Type B pancreatic cell (in vitro differentiated cells): ENCODE measurements at regions not wholly inside any gene's neighbourhood (a gene's known extent, or its start where the extent isn't known, plus 50 kb on each side); places are given as distances from the start of the nearest gene placed in this dataset.

Experiments
- DNase-seq: peaks from one replicate; pipeline ENCODE4 v3.0.0; 2021; ENCODE audit warnings: mixed read lengths; ENCODE audit not compliant: unreplicated experiment; ENCODE audit errors: extremely low spot score
- H3K27ac Mint-ChIP-seq: 2 replicates; pipeline ENCODE4 v1.8.0; 2021; ENCODE audit warnings: mild to moderate bottlenecking, mixed read lengths
- H3K27me3 Mint-ChIP-seq: 2 replicates; pipeline ENCODE4 v1.8.0; 2021; ENCODE audit warnings: mixed read lengths
- H3K36me3 Mint-ChIP-seq: 2 replicates; pipeline ENCODE4 v1.8.0; 2021; ENCODE audit warnings: mixed read lengths
- H3K4me1 Mint-ChIP-seq: one replicate; pipeline ENCODE4 v1.8.0; 2021; ENCODE audit warnings: mixed read lengths; ENCODE audit not compliant: unreplicated experiment
- H3K4me3 Mint-ChIP-seq: 2 replicates; pipeline ENCODE4 v1.8.0; 2021; ENCODE audit warnings: mild to moderate bottlenecking, mixed read lengths
- H3K9me3 Mint-ChIP-seq: 2 replicates; pipeline ENCODE4 v1.8.0; 2021; ENCODE audit warnings: mixed read lengths
- CTCF ChIP-seq: fragments of 200-600 bp; sonication (generic); conservative IDR thresholded peaks from 2 replicates; pipeline ENCODE4 v1.5.0; 2021; ENCODE audit warnings: antibody characterized with exemption, mild to moderate bottlenecking

DNA sequence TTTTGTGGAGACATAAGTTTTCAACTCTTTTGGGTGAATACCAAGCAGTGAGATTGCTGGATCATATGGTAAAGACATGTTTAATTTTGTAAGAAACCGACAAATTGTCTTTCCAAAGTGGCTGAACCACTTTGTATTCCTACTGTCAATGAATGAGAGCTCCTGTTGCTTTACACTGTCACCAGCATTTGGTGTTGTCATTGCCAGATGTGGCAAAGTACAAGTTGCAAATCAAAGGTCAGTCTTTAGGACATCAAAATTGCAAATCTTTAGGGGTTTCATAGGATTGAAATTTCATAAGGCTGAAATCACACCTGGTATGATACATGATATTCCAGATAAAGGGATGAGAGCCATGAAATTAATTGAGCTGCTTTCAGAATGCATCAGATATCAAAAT lies 67.7 kb upstream of the ELOVL6 start:
- H3K9me3 Mint-ChIP-seq, result peaks cover 6% of the 10 kb centered on the region
- no peaks in the 10 kb centered on the region for H3K4me1 Mint-ChIP-seq
- H3K4me3 Mint-ChIP-seq, result no peak overlapping the region
- H3K27me3 Mint-ChIP-seq, result no peaks in the 10 kb centered on the region
- DNase-seq, result no peak
- no peaks in the 10 kb centered on the region for H3K36me3 Mint-ChIP-seq
- H3K27ac Mint-ChIP-seq, result no peak overlapping the region
- TF ChIP-seq CTCF, result no peak

DNA sequence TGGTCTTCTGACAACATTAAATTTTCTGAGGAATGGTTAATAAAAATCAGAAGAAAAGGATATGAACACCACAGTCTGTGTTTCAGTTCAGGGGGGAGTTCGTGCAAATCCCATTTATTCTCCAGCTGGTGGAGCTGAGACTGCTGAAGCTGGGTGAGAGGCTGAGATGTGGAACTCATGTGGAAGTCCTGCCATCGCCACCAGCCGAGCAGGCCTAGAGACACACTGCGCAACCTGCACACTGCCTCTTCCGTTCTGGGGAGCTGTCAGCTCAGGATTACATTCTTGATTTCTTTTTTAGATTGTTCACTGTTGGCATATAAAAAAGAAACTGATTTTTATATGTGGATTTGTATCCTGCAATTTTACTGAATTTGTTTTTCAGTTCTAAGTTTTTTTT lies 66.6 kb upstream of the ELOVL6 start:
- Mint-ChIP-seq H3K27me3 (no peaks in the 10 kb centered on the region), H3K4me1 (peaks cover 4% of the 10 kb centered on the region), H3K4me3 (no peak overlapping the region), H3K36me3 (no peaks in the 10 kb centered on the region), H3K9me3 (peaks cover 6% of the 10 kb centered on the region), H3K27ac (no peak overlapping the region)
- TF ChIP-seq CTCF, result no peak
- no peak for DNase-seq

- Mint-ChIP-seq H3K4me3 (no peak overlapping the region), H3K4me1 (peaks cover 5% of the 10 kb centered on the region), H3K27me3 (no peaks in the 10 kb centered on the region), H3K27ac (no peak overlapping the region), H3K36me3 (no peaks in the 10 kb centered on the region), H3K9me3 (peaks cover 6% of the 10 kb centered on the region)
- no peak for DNase-seq
- TF ChIP-seq CTCF, result no peak
These were observed 61.9 kb upstream of the ELOVL6 start for GRCh38 chr4:110260299-110260698.

DNA sequence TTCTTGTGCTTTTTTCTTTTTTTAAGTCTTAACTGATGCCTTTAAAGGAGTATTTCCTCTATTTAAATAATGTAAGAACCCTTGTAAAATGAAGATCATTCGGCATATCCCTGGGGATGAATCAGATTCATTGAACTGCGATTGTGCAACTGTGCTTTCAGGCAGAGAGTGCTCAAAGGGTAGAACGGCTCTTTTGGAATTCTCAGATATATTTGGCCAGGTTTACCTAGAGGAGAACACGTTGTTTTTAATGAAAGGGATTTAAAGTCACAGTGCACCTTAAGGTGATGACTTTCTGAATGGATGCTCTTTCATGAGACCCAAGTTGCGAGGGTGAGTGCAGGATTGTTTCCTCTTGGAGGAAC lies 51.6 kb upstream of the ELOVL6 start:
- DNase-seq, result no peak
- H3K4me3 Mint-ChIP-seq, result no peak overlapping the region
- H3K36me3 Mint-ChIP-seq, result no peaks in the 10 kb centered on the region
- H3K9me3 Mint-ChIP-seq, result no peaks in the 10 kb centered on the region
- TF ChIP-seq CTCF, result no peak
- H3K27me3 Mint-ChIP-seq, result no peaks in the 10 kb centered on the region
- peaks cover 7% of the 10 kb centered on the region for H3K4me1 Mint-ChIP-seq
- H3K27ac Mint-ChIP-seq, result no peak overlapping the region

GRCh38 chr4:110248831-110249253 lies 50.4 kb upstream of the ELOVL6 start:
- no peak for DNase-seq
- no peaks in the 10 kb centered on the region for H3K36me3 Mint-ChIP-seq
- peaks cover 7% of the 10 kb centered on the region for H3K4me1 Mint-ChIP-seq
- H3K4me3 Mint-ChIP-seq, result no peak overlapping the region
- no peaks in the 10 kb centered on the region for H3K27me3 Mint-ChIP-seq
- no peak for TF ChIP-seq CTCF
- H3K9me3 Mint-ChIP-seq, result no peaks in the 10 kb centered on the region
- no peak overlapping the region for H3K27ac Mint-ChIP-seq
